ENCODE measurements at regions not wholly inside any gene's neighbourhood (a gene's known extent, or its start where the extent isn't known, plus 50 kb on each side); places are given as distances from the start of the nearest gene placed in this dataset.

- intact Hi-C loops (cut with micrococcal nuclease) = no loop called here
- DNase-seq = no peak
- ATAC-seq = no peak
Measured at GRCh38 chr6:68410021-68410420, 225.1 kb upstream of the ADGRB3 start.

- intact Hi-C loops (cut with micrococcal nuclease) = no loop called here
- DNase-seq (no peak), ATAC-seq (no peak)
Measured at GRCh38 chr6:68400396-68400795, 234.7 kb upstream of the ADGRB3 start.

GRCh38 chr6:68391953-68392352, 243.1 kb upstream of the ADGRB3 start:
- DNase-seq (no peak), ATAC-seq (no peak)
- intact Hi-C loops (cut with micrococcal nuclease) = no loop called here

GRCh38 chr6:68372991-68373390, 262.1 kb upstream of the ADGRB3 start:
- intact Hi-C loops (cut with micrococcal nuclease) = no loop called here
- no peak for ATAC-seq
- no peak for DNase-seq

- no peak for DNase-seq
- ATAC-seq = no peak
- intact Hi-C loops (cut with micrococcal nuclease) = no loop called here
Measured at GRCh38 chr6:68368845-68369244, 266.2 kb upstream of the ADGRB3 start.

- intact Hi-C loops (cut with micrococcal nuclease) = no loop called here
- DNase-seq = no peak
- ATAC-seq = no peak
Measured at GRCh38 chr6:68364271-68364805, 270.7 kb upstream of the ADGRB3 start.

GRCh38 chr6:68343901-68344300, 291.2 kb upstream of the ADGRB3 start:
- no peak for ATAC-seq
- intact Hi-C loops (cut with micrococcal nuclease) = no loop called here
- DNase-seq = no peak

GRCh38 chr6:68342286-68342685, 292.8 kb upstream of the ADGRB3 start:
- intact Hi-C loops (cut with micrococcal nuclease) = no loop called here
- DNase-seq = no peak
- no peak for ATAC-seq

GRCh38 chr6:68339488-68340131, 295.5 kb upstream of the ADGRB3 start:
- DNase-seq (no peak), ATAC-seq (no peak)
- intact Hi-C loops (cut with micrococcal nuclease) = no loop called here

GRCh38 chr6:68333442-68333841, 301.6 kb upstream of the ADGRB3 start:
- no peak for ATAC-seq
- intact Hi-C loops (cut with micrococcal nuclease) = no loop called here
- DNase-seq = no peak

- ATAC-seq = no peak
- DNase-seq = no peak
- intact Hi-C loops (cut with micrococcal nuclease) = no loop called here
Measured at GRCh38 chr6:68328156-68328555, 306.9 kb upstream of the ADGRB3 start.

- ATAC-seq = no peak
- no peak for DNase-seq
- intact Hi-C loops (cut with micrococcal nuclease) = no loop called here
Measured at GRCh38 chr6:68326762-68327161, 308.3 kb upstream of the ADGRB3 start.

- DNase-seq = no peak
- ATAC-seq = no peak
- intact Hi-C loops (cut with micrococcal nuclease) = no loop called here
Measured at GRCh38 chr6:68317366-68317765, 317.7 kb upstream of the ADGRB3 start.

- intact Hi-C loops (cut with micrococcal nuclease) = no loop called here
- DNase-seq (no peak), ATAC-seq (no peak)
Measured at GRCh38 chr6:68313911-68314310, 321.2 kb upstream of the ADGRB3 start.

GRCh38 chr6:68307301-68307700, 327.8 kb upstream of the ADGRB3 start:
- ATAC-seq (no peak), DNase-seq (no peak)
- intact Hi-C loops (cut with micrococcal nuclease) = no loop called here

GRCh38 chr6:68296126-68296525, 339.0 kb upstream of the ADGRB3 start:
- intact Hi-C loops (cut with micrococcal nuclease) = no loop called here
- ATAC-seq (no peak), DNase-seq (no peak)

- no peak for DNase-seq
- no peak for ATAC-seq
- intact Hi-C loops (cut with micrococcal nuclease) = no loop called here
Measured at GRCh38 chr6:68282646-68283045, 352.4 kb upstream of the ADGRB3 start.

- DNase-seq = no peak
- no peak for ATAC-seq
- intact Hi-C loops (cut with micrococcal nuclease) = no loop called here
Measured at GRCh38 chr6:68279793-68280557, 355.1 kb upstream of the ADGRB3 start.

GRCh38 chr6:68273297-68273696, 361.8 kb upstream of the ADGRB3 start:
- ATAC-seq = no peak
- intact Hi-C loops (cut with micrococcal nuclease) = no loop called here
- no peak for DNase-seq

- ATAC-seq = no peak
- intact Hi-C loops (cut with micrococcal nuclease) = no loop called here
- DNase-seq = no peak
Measured at GRCh38 chr6:68256391-68256790, 378.7 kb upstream of the ADGRB3 start.

- no peak for ATAC-seq
- DNase-seq = no peak
- intact Hi-C loops (cut with micrococcal nuclease) = no loop called here
Measured at GRCh38 chr6:68252632-68253031, 382.4 kb upstream of the ADGRB3 start.

Data from left ventricle myocardium superior (tissue), 1 donor.